ENCODE measurements at regions not wholly inside any gene's neighbourhood (a gene's known extent, or its start where the extent isn't known, plus 50 kb on each side); places are given as distances from the start of the nearest gene placed in this dataset.

- no peak for DNase-seq (ENCODE audit: extremely low read depth in 1 of 11, low read depth in 9 of 11, low spot score in 4 of 11)
These were observed 148.0 kb downstream of the DHX35 start for GRCh38 chr20:39109933-39110818.

GRCh38 chr20:39108746-39109145 is 146.6 kb downstream of the DHX35 start:
- DNase-seq (ENCODE audit: extremely low read depth in 1 of 11, low read depth in 9 of 11, low spot score in 4 of 11), result no peak

- no peak for DNase-seq (ENCODE audit: extremely low read depth in 1 of 11, low read depth in 9 of 11, low spot score in 4 of 11)
These were observed 145.6 kb downstream of the DHX35 start for GRCh38 chr20:39107741-39108140.

- no peak for DNase-seq (ENCODE audit: extremely low read depth in 1 of 11, low read depth in 9 of 11, low spot score in 4 of 11)
These were observed 144.6 kb downstream of the DHX35 start for GRCh38 chr20:39106791-39107190.

GRCh38 chr20:39105551-39105950 is 143.4 kb downstream of the DHX35 start:
- no peak for DNase-seq (ENCODE audit: extremely low read depth in 1 of 11, low read depth in 9 of 11, low spot score in 4 of 11)

GRCh38 chr20:39103732-39104131 is 141.6 kb downstream of the DHX35 start:
- no peak for DNase-seq (ENCODE audit: extremely low read depth in 1 of 11, low read depth in 9 of 11, low spot score in 4 of 11)

- DNase-seq (ENCODE audit: extremely low read depth in 1 of 11, low read depth in 9 of 11, low spot score in 4 of 11), result no peak
These were observed 141.2 kb downstream of the DHX35 start for GRCh38 chr20:39103305-39103704.

GRCh38 chr20:39101895-39102294 is 139.8 kb downstream of the DHX35 start:
- DNase-seq (ENCODE audit: extremely low read depth in 1 of 11, low read depth in 9 of 11, low spot score in 4 of 11), result no peak

GRCh38 chr20:39100691-39101090 is 138.5 kb downstream of the DHX35 start:
- no peak for DNase-seq (ENCODE audit: extremely low read depth in 1 of 11, low read depth in 9 of 11, low spot score in 4 of 11)

GRCh38 chr20:39097889-39098288 is 135.7 kb downstream of the DHX35 start:
- no peak for DNase-seq (ENCODE audit: extremely low read depth in 1 of 11, low read depth in 9 of 11, low spot score in 4 of 11)

- no peak for DNase-seq (ENCODE audit: extremely low read depth in 1 of 11, low read depth in 9 of 11, low spot score in 4 of 11)
These were observed 133.7 kb downstream of the DHX35 start for GRCh38 chr20:39095870-39096269.

- DNase-seq (ENCODE audit: extremely low read depth in 1 of 11, low read depth in 9 of 11, low spot score in 4 of 11), result no peak
These were observed 132.2 kb downstream of the DHX35 start for GRCh38 chr20:39094391-39094790.

GRCh38 chr20:39092733-39093410 is 130.7 kb downstream of the DHX35 start:
- DNase-seq (ENCODE audit: extremely low read depth in 1 of 11, low read depth in 9 of 11, low spot score in 4 of 11), result no peak

- no peak for DNase-seq (ENCODE audit: extremely low read depth in 1 of 11, low read depth in 9 of 11, low spot score in 4 of 11)
These were observed 128.8 kb downstream of the DHX35 start for GRCh38 chr20:39090906-39091305.

- DNase-seq (ENCODE audit: extremely low read depth in 1 of 11, low read depth in 9 of 11, low spot score in 4 of 11), result no peak
These were observed 127.7 kb downstream of the DHX35 start for GRCh38 chr20:39089797-39090196.

All from renal cortex interstitium (tissue), 11 donors.